Upper lobe of left lung (tissue), 4 donors: ENCODE measurements at regions not wholly inside any gene's neighbourhood (a gene's known extent, or its start where the extent isn't known, plus 50 kb on each side); places are given as distances from the start of the nearest gene placed in this dataset.

Experiments used
- POLR2A ChIP-seq, 4 donors: fragments of 450-650 bp; IDR thresholded peaks; one replicate each; pipeline ENCODE4 v1.5.1; 2016 to 2017; ENCODE audit warnings: antibody characterized with exemption in 4 of 4, mild to moderate bottlenecking in 2 of 4
- TF ChIP-seq, protein P1 (sequence below), 6 experiments: fragments of 450-650 bp in 4 of 6; fragments of 200-600 bp in 2 of 6; sonication (generic) in 2 of 6; IDR thresholded peaks; one replicate each; pipeline ENCODE4 v1.5.1; 2016 to 2019; ENCODE audit warnings: antibody characterized with exemption in 6 of 6

DNA sequence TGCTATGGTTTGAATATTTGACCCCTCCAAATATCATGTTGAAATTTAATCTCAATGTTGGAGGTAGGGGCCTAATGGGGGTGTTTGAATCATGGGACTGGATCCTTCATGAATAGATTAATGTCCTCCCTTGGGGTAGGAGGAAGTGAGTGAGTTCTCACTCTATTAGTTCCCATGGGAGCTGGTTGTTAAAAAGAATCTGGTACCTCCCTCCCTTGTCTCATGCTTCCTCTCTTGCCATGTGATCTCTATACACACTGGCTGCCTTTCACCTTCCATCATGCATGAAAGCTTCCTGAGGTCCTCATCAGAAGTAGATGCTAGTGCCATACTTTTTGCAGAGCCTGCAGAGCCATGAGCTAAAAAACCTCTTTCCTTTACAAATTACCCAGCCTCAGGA is 177.7 kb upstream of the MCTP2 start:
- TF ChIP-seq POLR2A (IDR thresholded peaks at IDR 0.05) = no peak
- TF ChIP-seq, protein P1, sequence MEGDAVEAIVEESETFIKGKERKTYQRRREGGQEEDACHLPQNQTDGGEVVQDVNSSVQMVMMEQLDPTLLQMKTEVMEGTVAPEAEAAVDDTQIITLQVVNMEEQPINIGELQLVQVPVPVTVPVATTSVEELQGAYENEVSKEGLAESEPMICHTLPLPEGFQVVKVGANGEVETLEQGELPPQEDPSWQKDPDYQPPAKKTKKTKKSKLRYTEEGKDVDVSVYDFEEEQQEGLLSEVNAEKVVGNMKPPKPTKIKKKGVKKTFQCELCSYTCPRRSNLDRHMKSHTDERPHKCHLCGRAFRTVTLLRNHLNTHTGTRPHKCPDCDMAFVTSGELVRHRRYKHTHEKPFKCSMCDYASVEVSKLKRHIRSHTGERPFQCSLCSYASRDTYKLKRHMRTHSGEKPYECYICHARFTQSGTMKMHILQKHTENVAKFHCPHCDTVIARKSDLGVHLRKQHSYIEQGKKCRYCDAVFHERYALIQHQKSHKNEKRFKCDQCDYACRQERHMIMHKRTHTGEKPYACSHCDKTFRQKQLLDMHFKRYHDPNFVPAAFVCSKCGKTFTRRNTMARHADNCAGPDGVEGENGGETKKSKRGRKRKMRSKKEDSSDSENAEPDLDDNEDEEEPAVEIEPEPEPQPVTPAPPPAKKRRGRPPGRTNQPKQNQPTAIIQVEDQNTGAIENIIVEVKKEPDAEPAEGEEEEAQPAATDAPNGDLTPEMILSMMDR (IDR thresholded peaks at IDR 0.05) = no peak
